Prostate gland (tissue), 2 donors: ENCODE measurements at regions not wholly inside any gene's neighbourhood (a gene's known extent, or its start where the extent isn't known, plus 50 kb on each side); places are given as distances from the start of the nearest gene placed in this dataset.

Experiments used
- POLR2A ChIP-seq: fragments of 450-650 bp; IDR thresholded peaks from one replicate; pipeline ENCODE4 v1.6.1; 2016; ENCODE audit warnings: antibody characterized with exemption, mild to moderate bottlenecking
- POLR2AphosphoS5 ChIP-seq: sonication (generic); formaldehyde crosslinking; IDR thresholded peaks from one replicate; pipeline ENCODE4 v1.6.1; 2017; ENCODE audit warnings: antibody characterized with exemption
- TF ChIP-seq, protein P1 (sequence below), 4 experiments: fragments of 200-600 bp in 2 of 4; fragments of 450-650 bp in 2 of 4; sonication (generic) in 2 of 4; IDR thresholded peaks; 1 replicate in 3 of 4; 2 replicates in 1 of 4; pipeline ENCODE4 v1.5.1; 2016 to 2019; ENCODE audit warnings: antibody characterized with exemption in 4 of 4, mild to moderate bottlenecking in 2 of 4, moderate library complexity in 2 of 4

DNA sequence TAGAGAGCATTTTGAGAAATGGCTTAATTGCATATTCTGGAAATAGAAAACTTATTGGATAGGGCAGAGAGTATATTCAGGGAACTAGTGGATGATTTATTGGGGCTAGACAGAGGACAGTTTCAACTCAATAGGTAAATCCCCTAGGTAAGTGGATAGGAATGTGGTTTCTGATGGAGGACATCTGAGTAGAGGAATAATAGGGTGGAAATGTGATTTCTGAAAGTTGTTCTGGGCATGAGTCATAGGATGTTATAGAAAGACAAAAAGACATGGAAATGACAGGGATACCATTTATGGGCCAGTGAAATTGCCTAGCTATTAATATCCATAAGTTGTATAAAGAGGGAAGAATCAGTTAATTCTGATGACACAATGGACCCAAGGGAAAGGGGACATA, 563.3 kb upstream of the GOLIM4 start:
- TF ChIP-seq, protein P1, sequence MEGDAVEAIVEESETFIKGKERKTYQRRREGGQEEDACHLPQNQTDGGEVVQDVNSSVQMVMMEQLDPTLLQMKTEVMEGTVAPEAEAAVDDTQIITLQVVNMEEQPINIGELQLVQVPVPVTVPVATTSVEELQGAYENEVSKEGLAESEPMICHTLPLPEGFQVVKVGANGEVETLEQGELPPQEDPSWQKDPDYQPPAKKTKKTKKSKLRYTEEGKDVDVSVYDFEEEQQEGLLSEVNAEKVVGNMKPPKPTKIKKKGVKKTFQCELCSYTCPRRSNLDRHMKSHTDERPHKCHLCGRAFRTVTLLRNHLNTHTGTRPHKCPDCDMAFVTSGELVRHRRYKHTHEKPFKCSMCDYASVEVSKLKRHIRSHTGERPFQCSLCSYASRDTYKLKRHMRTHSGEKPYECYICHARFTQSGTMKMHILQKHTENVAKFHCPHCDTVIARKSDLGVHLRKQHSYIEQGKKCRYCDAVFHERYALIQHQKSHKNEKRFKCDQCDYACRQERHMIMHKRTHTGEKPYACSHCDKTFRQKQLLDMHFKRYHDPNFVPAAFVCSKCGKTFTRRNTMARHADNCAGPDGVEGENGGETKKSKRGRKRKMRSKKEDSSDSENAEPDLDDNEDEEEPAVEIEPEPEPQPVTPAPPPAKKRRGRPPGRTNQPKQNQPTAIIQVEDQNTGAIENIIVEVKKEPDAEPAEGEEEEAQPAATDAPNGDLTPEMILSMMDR (IDR thresholded peaks at IDR 0.05) = no peak
- TF ChIP-seq POLR2AphosphoS5 (no peak), POLR2A (no peak)
